ENCODE measurements at regions not wholly inside any gene's neighbourhood (a gene's known extent, or its start where the extent isn't known, plus 50 kb on each side); places are given as distances from the start of the nearest gene placed in this dataset.

DNA sequence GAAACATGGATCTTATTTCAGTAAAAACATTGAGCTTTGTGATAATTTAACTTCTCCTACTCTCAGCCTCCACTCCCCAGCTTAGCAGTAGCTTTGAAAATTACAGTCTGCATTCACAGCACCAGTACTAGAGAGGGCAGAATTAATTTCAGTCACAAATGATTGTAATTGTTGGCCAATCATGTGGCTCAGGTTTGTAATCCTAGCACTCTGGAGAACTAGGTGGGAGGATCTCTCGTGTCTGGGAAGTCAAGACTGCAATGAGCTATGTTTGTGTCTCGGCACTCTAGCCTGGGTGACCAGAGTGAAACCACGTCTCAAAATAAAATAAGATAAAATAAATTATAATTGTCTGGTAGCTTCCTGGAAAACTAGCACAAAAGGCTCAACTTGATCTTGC lies 620.9 kb downstream of the TNS3 start:
- ChIA-PET POLR2A (no interaction called here), CTCF (no interaction called here)
- DNase-seq (ENCODE audit: extremely low spot score) = no peak
- no peak for TF ChIP-seq HDGF (IDR thresholded peaks at IDR 0.05; ENCODE audit: borderline replicate concordance)
- no peak for TF ChIP-seq TARDBP (IDR thresholded peaks at IDR 0.05)
- TF ChIP-seq ELF4 (IDR thresholded peaks at IDR 0.05) = no peak
- no peak for TF ChIP-seq LEF1 (IDR thresholded peaks at IDR 0.05; ENCODE audit: borderline replicate concordance)

DNA sequence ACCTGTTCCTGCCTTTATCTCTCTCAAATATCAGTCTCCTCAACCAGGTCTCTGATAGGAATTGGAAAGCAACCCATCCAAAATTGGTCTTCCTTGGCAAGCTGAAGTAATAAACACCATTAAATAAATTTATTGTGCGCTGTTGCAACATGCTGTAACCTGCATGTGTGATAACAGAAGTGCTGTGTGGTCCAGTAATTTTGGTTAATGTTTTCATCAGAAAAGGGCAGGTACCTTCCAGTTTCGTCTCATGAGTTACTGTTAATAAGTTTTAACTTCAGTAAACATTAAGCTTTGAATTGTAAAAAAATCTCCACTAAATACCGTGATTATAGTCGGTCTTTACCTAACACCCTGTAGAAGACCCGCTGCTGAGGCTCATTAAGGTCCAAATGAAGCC lies 624.7 kb downstream of the TNS3 start:
- CTCF ChIA-PET = no interaction called here
- no peak for TF ChIP-seq ARNT (IDR thresholded peaks at IDR 0.05)
- no peak for TF ChIP-seq ELF4 (IDR thresholded peaks at IDR 0.05)
- no peak for TF ChIP-seq HDGF (IDR thresholded peaks at IDR 0.05; ENCODE audit: borderline replicate concordance)
- no peak for TF ChIP-seq FOXK2 (IDR thresholded peaks at IDR 0.05)
- no peak for TF ChIP-seq ZNF384 (IDR thresholded peaks at IDR 0.05)
- TF ChIP-seq PKNOX1 (IDR thresholded peaks at IDR 0.05) = no peak
- TF ChIP-seq LEF1 (IDR thresholded peaks at IDR 0.05; ENCODE audit: borderline replicate concordance) = no peak
- TF ChIP-seq FOXA1 (IDR thresholded peaks at IDR 0.05) = no peak
- TF ChIP-seq SP1 (IDR thresholded peaks at IDR 0.05) = no peak
- no peak for DNase-seq (ENCODE audit: extremely low spot score)
- POLR2A ChIA-PET = no interaction called here

DNA sequence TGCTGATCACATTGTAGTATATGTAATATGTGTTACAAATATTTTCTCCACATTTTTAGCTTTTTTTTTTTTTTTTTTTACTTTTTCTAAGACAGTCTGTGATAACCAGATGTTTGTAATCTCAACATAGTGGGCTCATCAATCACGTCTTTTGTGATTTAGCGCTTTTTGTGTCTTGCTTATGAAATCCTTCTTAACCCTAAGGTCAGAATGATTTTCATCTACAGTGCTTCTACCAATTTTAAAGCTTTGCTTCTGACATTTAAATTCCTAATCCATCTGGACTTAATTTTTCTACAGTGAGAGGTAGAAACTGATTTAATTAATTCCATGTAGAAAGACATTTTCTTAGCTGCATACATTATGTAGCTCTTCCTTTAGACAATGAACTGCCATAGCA lies 626.4 kb downstream of the TNS3 start:
- TF ChIP-seq HDGF (IDR thresholded peaks at IDR 0.05; ENCODE audit: borderline replicate concordance) (no peak), SUZ12 (IDR thresholded peaks at IDR 0.05) (no peak), CTBP1 (IDR thresholded peaks at IDR 0.05; ENCODE audit: borderline replicate concordance) (no peak), ARNT (IDR thresholded peaks at IDR 0.05) (no peak), NFRKB (IDR thresholded peaks at IDR 0.05) (no peak), L3MBTL2 (conservative IDR thresholded peaks at IDR 0.05) (no peak), SP1 (IDR thresholded peaks at IDR 0.05) (no peak), PKNOX1 (IDR thresholded peaks at IDR 0.05) (no peak), FOXK2 (IDR thresholded peaks at IDR 0.05) (no peak), ELF4 (IDR thresholded peaks at IDR 0.05) (no peak), LEF1 (IDR thresholded peaks at IDR 0.05; ENCODE audit: borderline replicate concordance) (no peak), FOXM1 (IDR thresholded peaks at IDR 0.05; ENCODE audit: borderline replicate concordance) (no peak), FOXA1 (IDR thresholded peaks at IDR 0.05) (no peak), ZNF384 (IDR thresholded peaks at IDR 0.05) (no peak), TARDBP (IDR thresholded peaks at IDR 0.05) (no peak), BHLHE40 (IDR thresholded peaks at IDR 0.05; ENCODE audit: borderline replicate concordance) (no peak)
- ChIA-PET POLR2A (no interaction called here), CTCF (no interaction called here)
- no peak for DNase-seq (ENCODE audit: extremely low spot score)

- DNase-seq (ENCODE audit: extremely low spot score) = no peak
- TF ChIP-seq HDGF (IDR thresholded peaks at IDR 0.05; ENCODE audit: borderline replicate concordance) (no peak), TARDBP (IDR thresholded peaks at IDR 0.05) (no peak), FOXM1 (IDR thresholded peaks at IDR 0.05; ENCODE audit: borderline replicate concordance) (no peak), NFRKB (IDR thresholded peaks at IDR 0.05) (no peak), LEF1 (IDR thresholded peaks at IDR 0.05; ENCODE audit: borderline replicate concordance) (no peak), L3MBTL2 (conservative IDR thresholded peaks at IDR 0.05) (no peak), ELF4 (IDR thresholded peaks at IDR 0.05) (no peak), ZNF384 (IDR thresholded peaks at IDR 0.05) (no peak), BHLHE40 (IDR thresholded peaks at IDR 0.05; ENCODE audit: borderline replicate concordance) (no peak), FOXA1 (IDR thresholded peaks at IDR 0.05) (no peak), PKNOX1 (IDR thresholded peaks at IDR 0.05) (no peak), CTBP1 (IDR thresholded peaks at IDR 0.05; ENCODE audit: borderline replicate concordance) (no peak), ARNT (IDR thresholded peaks at IDR 0.05) (no peak), FOXK2 (IDR thresholded peaks at IDR 0.05) (no peak)
- ChIA-PET CTCF (interaction anchor here (0.8 kb wide), 1 partner anchor 20 kb away, joined by 4 read pairs; no protein-coding TSS in a partner anchor), POLR2A (no interaction called here)
These were observed 627.7 kb downstream of the TNS3 start for GRCh38 chr7:46954181-46954580.

- TF ChIP-seq SP1 (IDR thresholded peaks at IDR 0.05) = no peak
- TF ChIP-seq PKNOX1 (IDR thresholded peaks at IDR 0.05) = no peak
- TF ChIP-seq BHLHE40 (IDR thresholded peaks at IDR 0.05; ENCODE audit: borderline replicate concordance) = no peak
- no peak for TF ChIP-seq SUZ12 (IDR thresholded peaks at IDR 0.05)
- TF ChIP-seq ELF4 (IDR thresholded peaks at IDR 0.05) = no peak
- TF ChIP-seq ZNF384 (IDR thresholded peaks at IDR 0.05) = no peak
- TF ChIP-seq L3MBTL2 (conservative IDR thresholded peaks at IDR 0.05) = no peak
- TF ChIP-seq CTBP1 (IDR thresholded peaks at IDR 0.05; ENCODE audit: borderline replicate concordance) = no peak
- no peak for TF ChIP-seq FOXK2 (IDR thresholded peaks at IDR 0.05)
- no peak for TF ChIP-seq TARDBP (IDR thresholded peaks at IDR 0.05)
- TF ChIP-seq ARNT (IDR thresholded peaks at IDR 0.05) = no peak
- no peak for TF ChIP-seq FOXM1 (IDR thresholded peaks at IDR 0.05; ENCODE audit: borderline replicate concordance)
- TF ChIP-seq FOXA1 (IDR thresholded peaks at IDR 0.05) = no peak
- TF ChIP-seq LEF1 (IDR thresholded peaks at IDR 0.05; ENCODE audit: borderline replicate concordance) = no peak
- TF ChIP-seq NFRKB (IDR thresholded peaks at IDR 0.05) = no peak
- no peak for DNase-seq (ENCODE audit: extremely low spot score)
- POLR2A ChIA-PET = no interaction called here
- CTCF ChIA-PET = no interaction called here
These were observed 628.9 kb downstream of the TNS3 start for GRCh38 chr7:46953008-46953407.

Measured in HEK293T (cell line).